HepG2 (cell line): ENCODE measurements at regions not wholly inside any gene's neighbourhood (a gene's known extent, or its start where the extent isn't known, plus 50 kb on each side); places are given as distances from the start of the nearest gene placed in this dataset.
A peak's percentile ranks its signal among the peaks of the same experiment; 100 is the strongest.

Experiments used
- ARID5B ChIP-seq: IDR thresholded peaks from 2 replicates; pipeline ENCODE4 v1.4.0; 2020; ENCODE audit warnings: mild to moderate bottlenecking, missing genetic modification reagents
- E2F5 ChIP-seq: sonication (generic); formaldehyde crosslinking; conservative IDR thresholded peaks from 2 replicates; pipeline ENCODE4 v1.4.0; 2020; ENCODE audit warnings: missing genetic modification reagents
- FOXO1 ChIP-seq: sonication (generic); formaldehyde crosslinking; IDR thresholded peaks from 2 replicates; pipeline ENCODE4 v1.4.0; 2020; ENCODE audit warnings: missing genetic modification reagents
- MXD4 ChIP-seq: IDR thresholded peaks from 2 replicates; pipeline ENCODE4 v1.6.1; 2016; ENCODE audit warnings: mild to moderate bottlenecking, missing biosample characterization, missing genetic modification reagents
- NONO ChIP-seq, 2 experiments: fragments of 450-650 bp in 1 of 2; sonication (generic) in 1 of 2; formaldehyde crosslinking in 1 of 2; IDR thresholded peaks in 1 of 2; conservative IDR thresholded peaks in 1 of 2; 2 replicates each; pipeline versions ENCODE4 v1.6.1 to v1.8.0; 2017 to 2022; ENCODE audit warnings: mild to moderate bottlenecking in 1 of 2, missing genetic modification reagents in 1 of 2, moderate library complexity in 1 of 2
- PHF21A ChIP-seq: sonication (generic); formaldehyde crosslinking; IDR thresholded peaks from 2 replicates; pipeline ENCODE4 v1.5.0; 2020; ENCODE audit warnings: mild to moderate bottlenecking, missing genetic modification reagents
- SAP130 ChIP-seq: IDR thresholded peaks from 2 replicates; pipeline ENCODE4 v1.6.1; 2016; ENCODE audit warnings: low read depth
- SIX4 ChIP-seq: sonication (generic); formaldehyde crosslinking; IDR thresholded peaks from 2 replicates; pipeline ENCODE4 v1.4.0; 2020; ENCODE audit warnings: missing genetic modification reagents
- SP5 ChIP-seq: IDR thresholded peaks from 2 replicates; pipeline ENCODE4 v1.6.1; 2016; ENCODE audit warnings: low read depth, borderline replicate concordance
- SSRP1 ChIP-seq: IDR thresholded peaks from 2 replicates; pipeline ENCODE4 v1.6.1; 2016; ENCODE audit warnings: control low read depth
- THAP9 ChIP-seq: sonication (generic); formaldehyde crosslinking; IDR thresholded peaks from 2 replicates; pipeline ENCODE4; 2020; ENCODE audit warnings: missing genetic modification reagents, mild to moderate bottlenecking, borderline replicate concordance
- ZFY ChIP-seq: sonication (generic); formaldehyde crosslinking; IDR thresholded peaks from 2 replicates; pipeline ENCODE4 v1.4.0; 2020; ENCODE audit warnings: missing genetic modification reagents
- ZNF292 ChIP-seq: sonication (generic); formaldehyde crosslinking; IDR thresholded peaks from 2 replicates; pipeline ENCODE4 v1.8.1; 2022; ENCODE audit warnings: mild to moderate bottlenecking, low read depth, missing genetic modification reagents, borderline replicate concordance
- ZNF564 ChIP-seq: sonication (generic); formaldehyde crosslinking; IDR thresholded peaks from 2 replicates; pipeline ENCODE4 v1.8.1; 2023; ENCODE audit warnings: mild to moderate bottlenecking, missing genetic modification reagents
- ZNF687 ChIP-seq: sonication (generic); formaldehyde crosslinking; IDR thresholded peaks from 2 replicates; pipeline ENCODE4 v1.5.1; 2020; ENCODE audit warnings: mild to moderate bottlenecking, missing genetic modification reagents, moderate library complexity
- ZSCAN20 ChIP-seq: sonication (generic); formaldehyde crosslinking; IDR thresholded peaks from 2 replicates; pipeline ENCODE4 v1.4.0; 2020; ENCODE audit warnings: missing genetic modification reagents, mild to moderate bottlenecking, borderline replicate concordance
- ZSCAN30 ChIP-seq: sonication (generic); formaldehyde crosslinking; IDR thresholded peaks from 2 replicates; pipeline ENCODE4 v1.5.0; 2020; ENCODE audit warnings: mild to moderate bottlenecking, missing genetic modification reagents

DNA sequence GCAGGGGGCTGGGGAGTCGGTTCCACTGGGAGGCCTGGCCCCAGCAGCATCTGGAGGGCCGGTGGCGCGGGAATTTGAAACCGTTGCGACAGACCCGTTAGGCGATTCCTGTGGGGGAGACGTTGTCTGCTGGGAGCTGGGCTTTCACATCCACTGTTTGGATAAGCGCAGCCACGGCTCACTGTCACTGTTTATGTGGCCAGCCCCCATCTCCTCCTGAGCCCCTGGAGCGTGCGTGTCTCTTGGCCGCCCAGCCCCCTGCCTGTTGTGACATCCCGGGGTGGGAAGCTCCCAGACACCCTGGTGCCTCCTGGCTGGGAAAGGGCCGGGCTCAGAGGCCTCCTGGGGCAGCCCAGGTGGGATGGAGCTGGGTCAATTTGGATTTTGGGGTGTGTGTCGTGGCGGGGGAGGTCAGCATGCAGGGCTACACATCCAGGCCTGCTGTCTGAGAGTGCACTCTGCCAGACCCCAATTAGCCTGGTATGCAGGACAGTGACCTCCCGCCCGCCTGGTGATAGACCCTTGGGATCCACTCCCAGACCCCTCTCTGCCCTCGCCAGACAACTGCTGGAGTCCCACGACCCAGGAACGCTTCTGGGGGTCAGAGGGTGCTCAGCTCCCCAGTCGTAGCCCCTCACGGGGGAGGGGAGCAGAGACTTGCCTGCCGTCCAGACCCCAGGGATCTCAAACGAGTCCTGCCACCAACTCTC, 62.0 kb upstream of the RNU6ATAC start (continued):
- TF ChIP-seq ARID5B, result peak; percentile 31; the same call in 1 of the 2 replicates
- TF ChIP-seq NONO (IDR thresholded peaks at IDR 0.05), result no peak
- TF ChIP-seq NONO (CRISPR knock-in tag; conservative IDR thresholded peaks at IDR 0.05), result 0 out of 2 replicates have a peak, but pooled peaks have one; percentile 26
- peak; percentile 54; the same call in 1 of the 2 replicates for TF ChIP-seq MXD4 (CRISPR knock-in tag)
- TF ChIP-seq ZNF292 (CRISPR knock-in tag), result peak; percentile 85; the same call in 1 of the 2 replicates
- no peak for TF ChIP-seq SSRP1
- TF ChIP-seq THAP9, result no peak
- peak; percentile 54; the same call in 1 of the 2 replicates for TF ChIP-seq SIX4 (CRISPR knock-in tag)
- TF ChIP-seq PHF21A (CRISPR knock-in tag), result peak; percentile 73
- TF ChIP-seq ZFY, result peak; percentile 40; the same call in 1 of the 2 replicates
- TF ChIP-seq ZSCAN30 (CRISPR knock-in tag), result no peak
- 0 out of 2 replicates have a peak, but pooled peaks have one; percentile 40 for TF ChIP-seq ZSCAN20 (CRISPR knock-in tag)
- 0 out of 2 replicates have a peak, but pooled peaks have one; percentile 42 for TF ChIP-seq FOXO1 (CRISPR knock-in tag)
- TF ChIP-seq SAP130 (CRISPR knock-in tag), result peak; percentile 69; the same call in 1 of the 2 replicates
- peak; percentile 26; the same call in 1 of the 2 replicates for TF ChIP-seq SP5 (CRISPR knock-in tag)
- peak; percentile 69 for TF ChIP-seq ZNF687 (CRISPR knock-in tag)
- 0 out of 2 replicates have a peak, but pooled peaks have one; percentile 74 for TF ChIP-seq ZNF564 (CRISPR knock-in tag)
- peak; percentile 66; the same call in 1 of the 2 replicates for TF ChIP-seq E2F5 (CRISPR knock-in tag)
